ENCODE measurements at regions not wholly inside any gene's neighbourhood (a gene's known extent, or its start where the extent isn't known, plus 50 kb on each side); places are given as distances from the start of the nearest gene placed in this dataset.

- no peak for DNase-seq
Observed at GRCh38 chr2:180656455-180656847, 324.0 kb upstream of the UBE2E3 start.

DNA sequence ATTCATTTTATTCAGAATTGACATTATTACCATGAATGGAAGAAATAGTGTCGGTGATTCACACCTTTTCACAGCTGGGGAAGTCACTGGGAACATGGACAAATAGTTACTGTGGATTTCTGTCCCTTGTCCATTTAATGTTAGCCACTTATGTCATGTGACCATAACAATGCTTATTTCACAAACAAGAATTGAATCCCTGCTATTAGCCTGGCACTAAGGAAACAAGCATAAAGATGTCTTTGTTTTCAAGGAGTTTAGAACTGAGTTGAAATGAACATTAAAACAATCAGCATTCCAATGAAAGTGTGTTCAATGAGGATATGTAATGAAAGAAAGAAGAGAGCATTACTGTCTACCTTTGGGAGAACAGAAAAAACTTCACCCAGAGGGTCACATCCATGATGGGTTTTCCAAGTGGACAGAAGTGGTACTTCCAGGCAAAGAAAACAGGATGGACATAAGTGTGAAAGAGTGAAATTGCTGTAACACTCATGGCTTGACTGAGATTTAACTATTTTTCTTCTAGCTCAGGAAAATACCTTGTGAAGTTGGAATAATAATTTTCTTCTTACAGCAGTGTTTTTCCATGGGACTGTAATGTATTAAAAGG lies 324.5 kb upstream of the UBE2E3 start:
- no peak for DNase-seq

- no peak for DNase-seq
Observed at GRCh38 chr2:180655393-180655792, 325.0 kb upstream of the UBE2E3 start.

DNA sequence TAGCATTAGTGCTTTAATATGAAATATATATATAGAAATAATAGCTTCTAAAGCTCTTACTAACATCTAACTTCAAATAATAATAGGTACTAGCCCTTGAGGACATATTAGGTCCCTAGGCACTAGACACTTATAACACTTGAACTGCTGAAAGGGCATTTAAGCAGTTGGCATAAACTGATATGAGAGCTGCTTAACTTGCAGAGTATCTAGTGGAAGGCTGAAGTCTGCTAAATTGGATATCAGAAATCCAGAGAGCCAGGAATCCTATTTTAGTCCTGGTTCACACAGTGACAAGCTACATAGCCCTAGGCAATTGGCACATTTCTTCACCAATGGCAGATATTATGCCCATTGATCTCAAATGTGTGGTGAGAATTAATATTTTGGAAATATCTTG lies 326.9 kb upstream of the UBE2E3 start:
- no peak for DNase-seq

DNA sequence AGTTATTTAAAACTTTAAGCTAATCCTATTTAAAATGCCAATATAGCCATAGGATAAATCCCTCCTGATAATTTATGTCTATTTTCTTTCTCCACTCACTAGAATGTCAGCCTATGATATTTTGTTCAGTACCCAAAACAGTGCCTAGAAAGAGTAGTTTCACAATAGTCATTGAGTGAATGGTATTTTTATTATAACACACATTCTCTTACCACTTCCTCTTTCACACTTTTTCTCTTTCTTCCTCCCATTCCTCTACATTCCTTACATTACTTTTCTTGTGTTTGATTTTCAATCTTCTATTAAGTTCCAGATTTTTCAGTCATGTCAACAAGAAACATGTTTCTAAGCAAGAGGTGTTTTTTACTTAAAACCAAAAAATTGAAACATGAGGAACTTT lies 327.6 kb upstream of the UBE2E3 start:
- no peak for DNase-seq

GRCh38 chr2:180651596-180651995 lies 328.8 kb upstream of the UBE2E3 start:
- no peak for DNase-seq

- DNase-seq = no peak
Observed at GRCh38 chr2:180647621-180648020, 332.8 kb upstream of the UBE2E3 start.

DNA sequence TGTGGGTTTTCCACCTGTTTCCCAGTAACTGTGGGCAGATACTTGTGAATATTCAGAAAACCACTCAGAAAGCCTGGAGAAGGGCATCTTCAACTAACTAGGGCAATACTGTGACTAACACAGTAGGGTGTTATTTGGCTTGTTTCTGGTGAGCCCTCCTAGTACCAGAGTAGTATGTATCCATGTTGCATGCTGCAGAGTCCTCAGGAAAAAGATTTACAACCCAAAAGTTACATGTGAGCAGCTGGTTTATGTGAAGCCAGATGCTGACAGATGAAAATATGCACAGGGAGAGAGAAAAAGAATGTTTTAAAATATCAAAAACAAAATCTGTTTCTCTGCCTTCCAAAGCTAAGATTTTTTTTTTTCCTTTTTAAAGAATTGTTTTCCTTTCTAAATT lies 333.2 kb upstream of the UBE2E3 start:
- no peak for DNase-seq

DNA sequence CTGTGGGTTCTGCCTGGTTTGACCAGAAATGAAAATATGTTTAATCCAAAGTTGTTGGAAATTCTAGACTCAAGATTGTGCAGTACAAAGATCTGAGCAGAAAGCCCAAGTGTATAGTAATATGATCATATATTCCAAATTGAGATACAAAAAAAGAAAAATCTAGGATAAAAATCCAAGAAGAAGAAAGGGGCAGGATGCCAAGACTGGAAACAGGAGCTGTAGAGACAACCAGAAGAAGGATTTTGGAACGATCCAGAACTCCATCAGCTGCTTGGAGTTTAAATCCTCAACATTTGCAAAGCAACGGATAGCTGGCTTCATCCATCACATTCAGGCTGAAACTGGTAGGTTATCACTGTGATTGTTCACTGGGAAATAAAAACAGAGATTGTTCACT lies 333.6 kb upstream of the UBE2E3 start:
- no peak for DNase-seq

- DNase-seq = no peak
Observed at GRCh38 chr2:180644709-180645108, 335.7 kb upstream of the UBE2E3 start.

DNA sequence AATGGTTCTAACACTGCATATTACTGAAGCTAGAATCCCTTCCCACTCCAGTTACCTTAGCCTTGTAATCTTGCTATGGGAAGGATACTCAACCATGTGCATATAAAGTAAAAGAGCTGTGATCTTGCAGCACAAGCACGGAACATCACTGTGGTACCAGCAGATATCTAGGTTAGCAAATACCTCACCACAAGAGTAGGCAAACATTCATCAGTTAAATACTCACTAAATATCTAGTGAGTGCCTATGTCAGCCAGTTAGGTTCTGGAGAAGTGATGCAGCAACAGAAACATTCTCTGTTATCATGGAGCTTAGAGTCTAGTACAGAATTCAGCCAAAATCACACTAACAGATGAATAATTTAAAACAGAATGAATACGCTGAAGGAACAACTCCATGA lies 349.6 kb upstream of the UBE2E3 start:
- DNase-seq = no peak

GRCh38 chr2:180625006-180625844 lies 355.2 kb upstream of the UBE2E3 start:
- no peak for DNase-seq

DNA sequence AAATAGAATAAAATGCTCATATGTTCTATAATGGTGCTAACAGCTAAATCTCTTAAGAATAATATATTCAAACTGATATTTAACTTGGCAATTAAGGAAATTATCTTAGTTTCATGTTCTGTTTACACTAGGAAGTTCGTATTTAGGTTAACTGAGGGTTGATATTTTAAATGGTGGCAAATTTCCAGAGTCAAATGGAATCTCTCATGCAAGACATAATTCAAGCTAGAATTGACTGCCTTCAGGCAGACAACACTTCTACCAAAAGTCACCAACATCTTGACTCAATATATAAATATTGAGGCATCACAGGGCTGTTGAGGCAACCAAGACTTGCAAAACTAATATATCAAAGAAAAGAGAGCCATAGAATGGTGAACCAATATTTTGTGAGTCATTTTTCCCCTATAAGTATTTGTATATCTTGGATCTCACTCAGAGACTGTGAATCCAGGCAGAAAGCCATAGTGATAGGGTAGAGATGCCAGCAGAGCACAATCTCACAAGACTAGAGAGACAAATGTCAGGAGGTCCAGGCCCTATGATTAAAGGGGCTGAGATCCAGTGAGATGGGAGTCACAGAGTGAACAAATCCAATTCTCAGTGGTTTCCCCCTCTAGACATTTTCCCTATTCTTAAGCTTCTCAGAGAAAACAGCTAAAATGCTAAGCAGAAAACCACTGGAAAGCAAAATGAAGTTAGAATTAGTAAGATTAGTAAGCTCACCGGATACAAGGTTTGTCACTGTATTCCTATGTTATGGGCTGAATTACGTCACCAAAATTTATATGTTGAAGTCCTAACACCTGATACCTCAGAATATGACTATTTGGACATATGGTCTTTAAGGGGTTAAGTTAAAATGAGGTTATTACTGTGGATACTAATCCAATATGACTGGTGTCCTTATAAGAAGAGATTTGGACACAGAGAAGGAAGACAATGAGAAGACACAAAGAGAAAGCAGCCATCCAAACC lies 358.2 kb upstream of the UBE2E3 start:
- DNase-seq = no peak

GRCh38 chr2:180621366-180621765 lies 359.0 kb upstream of the UBE2E3 start:
- DNase-seq = no peak

DNA sequence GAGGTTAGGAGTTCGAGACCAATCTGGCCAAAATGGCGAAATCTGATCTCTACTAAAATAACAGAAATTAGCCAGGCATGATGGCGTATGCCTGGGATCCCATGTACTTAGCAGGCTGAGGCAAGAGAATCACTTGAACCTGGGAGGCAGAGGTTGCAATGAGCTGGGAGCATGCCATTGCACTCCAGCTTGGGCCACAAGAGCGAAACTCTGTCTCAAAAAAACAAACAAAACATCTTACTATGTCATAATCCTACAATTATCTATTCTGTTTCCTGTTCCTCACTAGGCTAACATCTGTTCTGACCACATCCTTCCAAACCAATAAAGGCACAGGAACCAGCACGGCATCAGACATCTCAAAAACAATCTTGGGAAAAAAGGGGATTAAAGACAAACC lies 361.8 kb upstream of the UBE2E3 start:
- DNase-seq = no peak

- no peak for DNase-seq
Observed at GRCh38 chr2:180614776-180615175, 365.6 kb upstream of the UBE2E3 start.

DNA sequence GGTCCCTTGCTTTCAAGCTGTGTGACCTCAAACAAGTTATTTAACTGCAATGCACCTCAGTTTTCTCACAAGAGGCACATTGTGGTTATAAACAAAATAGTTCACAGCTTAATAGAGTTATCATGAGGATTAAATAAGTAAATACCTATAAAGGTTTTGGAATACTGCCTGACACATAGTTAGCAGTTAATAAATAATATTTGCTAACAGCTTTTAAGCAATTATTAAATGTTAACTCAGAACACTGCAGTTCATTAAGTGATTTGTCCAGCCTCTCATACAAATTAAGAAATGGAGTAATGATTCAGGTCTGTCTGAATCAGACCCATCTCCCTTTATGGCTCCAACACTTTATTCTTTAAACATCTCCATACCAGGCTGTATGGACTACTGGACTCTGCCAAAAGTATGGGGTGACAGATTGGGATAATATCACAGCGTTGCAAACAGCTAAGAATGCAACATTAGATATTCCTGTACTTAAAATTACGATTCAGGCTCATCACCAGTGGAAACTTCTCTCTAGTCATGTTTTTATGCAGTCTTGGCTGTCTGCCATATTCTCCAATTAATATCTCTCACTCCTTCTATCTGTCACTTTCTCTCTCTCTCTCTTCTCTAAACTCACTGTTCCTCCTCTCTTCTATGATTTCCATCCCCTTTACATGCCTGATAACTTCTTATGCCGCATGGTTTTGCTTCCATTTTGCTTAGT lies 370.6 kb upstream of the UBE2E3 start:
- peak; percentile 19 for DNase-seq

DNA sequence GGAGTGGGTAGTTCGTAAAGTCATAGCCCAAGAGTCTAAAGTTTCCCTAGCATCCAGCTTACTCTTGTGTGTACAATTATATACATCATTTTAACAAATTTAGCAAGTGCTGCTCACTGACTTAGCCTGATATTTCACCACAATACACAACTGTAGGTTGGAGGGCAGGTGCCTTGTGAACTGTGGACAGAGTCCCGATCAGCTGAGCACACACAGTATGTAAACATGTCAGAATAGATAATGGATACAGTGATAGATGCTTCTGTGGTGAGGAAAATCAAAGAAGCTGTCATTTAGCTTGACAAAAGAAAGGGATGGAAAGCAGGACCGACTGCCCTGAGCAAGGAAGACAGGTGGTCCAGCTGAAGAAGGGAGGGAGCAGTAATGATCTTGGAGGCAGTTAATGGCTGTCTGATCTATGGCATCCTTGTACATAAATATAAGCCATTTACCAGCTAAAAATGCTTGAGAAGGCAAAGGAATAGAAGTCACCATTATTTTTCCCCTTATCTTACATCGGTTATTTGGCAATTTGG lies 372.8 kb upstream of the UBE2E3 start:
- peak; percentile 55 for DNase-seq

GRCh38 chr2:180604077-180604476 lies 376.3 kb upstream of the UBE2E3 start:
- DNase-seq = no peak

- no peak for DNase-seq
Observed at GRCh38 chr2:180601016-180601415, 379.4 kb upstream of the UBE2E3 start.

DNA sequence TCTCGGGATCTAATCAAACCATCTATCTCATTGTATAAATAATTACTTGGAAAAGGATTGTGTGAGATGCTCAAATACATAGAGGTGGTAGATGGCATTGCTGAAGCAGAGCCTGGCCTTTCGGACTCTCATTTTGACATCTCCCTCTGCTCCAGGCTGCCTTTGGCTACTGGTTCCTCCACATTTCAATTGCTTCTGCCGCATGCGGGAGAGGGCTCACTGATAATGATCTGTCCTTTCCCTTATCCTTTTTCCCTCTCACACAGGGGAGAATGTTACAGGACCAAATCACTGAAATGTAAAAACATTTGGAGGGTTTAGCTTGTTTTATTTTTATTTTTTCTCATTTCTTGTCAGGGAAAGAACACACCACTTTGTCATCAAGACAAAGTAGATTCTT lies 380.6 kb upstream of the UBE2E3 start:
- no peak for DNase-seq

DNA sequence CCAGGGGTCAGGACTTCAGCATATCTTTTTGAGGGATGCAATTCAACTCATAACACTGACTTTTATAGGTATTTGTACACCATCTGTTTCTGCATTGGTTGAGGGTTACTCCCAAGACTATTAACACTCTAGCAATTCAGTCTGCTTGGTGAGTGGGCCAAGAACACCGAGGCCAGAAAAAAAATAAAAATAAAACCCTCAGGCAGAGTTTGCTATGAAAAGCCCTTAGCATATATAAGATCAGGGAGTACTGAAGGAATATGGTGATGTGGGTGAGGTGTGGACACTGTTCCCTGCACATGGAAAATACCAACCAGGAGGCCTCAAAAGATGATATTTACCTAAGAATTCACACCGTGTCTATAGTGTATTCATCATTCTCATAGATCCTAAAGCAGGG lies 383.2 kb upstream of the UBE2E3 start:
- no peak for DNase-seq

GRCh38 chr2:180596453-180596852 lies 384.0 kb upstream of the UBE2E3 start:
- no peak for DNase-seq
